NT2/D1 (cell line): ENCODE measurements at regions not wholly inside any gene's neighbourhood (a gene's known extent, or its start where the extent isn't known, plus 50 kb on each side); places are given as distances from the start of the nearest gene placed in this dataset.
"Not testable (repeated sequence)": the region's sequence is repeated elsewhere in the genome, so short reads cannot be mapped to it uniquely, and the experiment has no call there.

Experiments
- YY1 ChIP-seq: IDR thresholded peaks from 2 replicates; pipeline ENCODE4 v1.6.1; 2011; ENCODE audit not compliant: insufficient read length, insufficient read depth
- ZNF274 ChIP-seq: IDR thresholded peaks from 2 replicates; pipeline ENCODE4 v1.6.1; 2011; ENCODE audit warnings: mild to moderate bottlenecking, low read depth, low read length

DNA sequence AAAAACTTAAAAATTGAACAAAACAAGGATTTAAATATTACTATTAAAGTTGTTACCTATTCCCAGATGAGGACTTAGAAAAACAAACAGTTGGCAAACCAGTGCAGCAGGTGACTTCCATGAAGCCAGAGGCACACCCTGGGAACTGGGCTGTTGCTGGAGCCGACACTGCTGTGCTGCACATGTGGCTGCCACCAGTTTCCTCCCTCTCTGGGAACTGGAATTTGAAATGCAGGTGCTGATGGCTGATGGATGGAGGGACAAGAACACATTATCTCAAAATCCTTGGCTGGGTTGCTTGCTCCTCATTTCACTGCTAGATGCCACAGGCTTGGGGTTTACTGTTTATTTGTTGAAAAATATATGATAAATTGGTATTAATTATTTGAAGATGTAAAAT, 471.2 kb upstream of the NDN start:
- TF ChIP-seq ZNF274, YY1: not testable (repeated sequence)
